Epithelial cell of esophagus (primary cell): ENCODE measurements at regions not wholly inside any gene's neighbourhood (a gene's known extent, or its start where the extent isn't known, plus 50 kb on each side); places are given as distances from the start of the nearest gene placed in this dataset.

Experiments
- DNase-seq: peaks from one replicate; pipeline ENCODE4 v3.0.0; 2010; ENCODE audit warnings: low read depth
- H3K4me3 ChIP-seq: 2 replicates; pipeline ENCODE4 v1.5.1; 2011; ENCODE audit warnings: mild to moderate bottlenecking, low read length, control low read depth
- TF ChIP-seq, protein P1 (sequence below): IDR thresholded peaks from 2 replicates; pipeline ENCODE4 v1.5.1; 2011; ENCODE audit warnings: low read depth, mild to moderate bottlenecking, low read length, control low read depth, inconsistent platforms; ENCODE audit not compliant: insufficient read depth; ENCODE audit errors: missing control alignments

DNA sequence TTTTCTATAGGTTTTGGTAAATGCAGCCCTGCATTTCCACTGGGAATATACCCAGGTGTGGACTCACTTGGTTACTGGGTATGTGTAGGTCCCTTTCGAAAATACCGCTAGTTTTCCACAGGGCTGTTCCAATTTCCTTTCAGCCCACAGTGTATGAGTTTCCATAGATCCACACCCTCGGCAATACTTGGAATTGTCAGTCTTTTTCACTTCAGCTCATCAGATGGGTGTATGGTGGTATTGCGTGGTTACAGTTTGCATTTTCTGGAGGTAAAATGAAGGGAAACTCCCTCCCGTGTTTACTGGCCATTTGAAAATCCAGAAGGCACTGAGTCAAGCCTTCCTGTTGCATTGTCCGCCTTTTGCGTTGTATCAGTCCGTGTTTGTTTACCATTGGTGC lies 453.6 kb downstream of the CDH26 start:
- H3K4me3 ChIP-seq, result no peak overlapping the region
- TF ChIP-seq, protein P1, sequence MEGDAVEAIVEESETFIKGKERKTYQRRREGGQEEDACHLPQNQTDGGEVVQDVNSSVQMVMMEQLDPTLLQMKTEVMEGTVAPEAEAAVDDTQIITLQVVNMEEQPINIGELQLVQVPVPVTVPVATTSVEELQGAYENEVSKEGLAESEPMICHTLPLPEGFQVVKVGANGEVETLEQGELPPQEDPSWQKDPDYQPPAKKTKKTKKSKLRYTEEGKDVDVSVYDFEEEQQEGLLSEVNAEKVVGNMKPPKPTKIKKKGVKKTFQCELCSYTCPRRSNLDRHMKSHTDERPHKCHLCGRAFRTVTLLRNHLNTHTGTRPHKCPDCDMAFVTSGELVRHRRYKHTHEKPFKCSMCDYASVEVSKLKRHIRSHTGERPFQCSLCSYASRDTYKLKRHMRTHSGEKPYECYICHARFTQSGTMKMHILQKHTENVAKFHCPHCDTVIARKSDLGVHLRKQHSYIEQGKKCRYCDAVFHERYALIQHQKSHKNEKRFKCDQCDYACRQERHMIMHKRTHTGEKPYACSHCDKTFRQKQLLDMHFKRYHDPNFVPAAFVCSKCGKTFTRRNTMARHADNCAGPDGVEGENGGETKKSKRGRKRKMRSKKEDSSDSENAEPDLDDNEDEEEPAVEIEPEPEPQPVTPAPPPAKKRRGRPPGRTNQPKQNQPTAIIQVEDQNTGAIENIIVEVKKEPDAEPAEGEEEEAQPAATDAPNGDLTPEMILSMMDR, result no peak
- no peak for DNase-seq

DNA sequence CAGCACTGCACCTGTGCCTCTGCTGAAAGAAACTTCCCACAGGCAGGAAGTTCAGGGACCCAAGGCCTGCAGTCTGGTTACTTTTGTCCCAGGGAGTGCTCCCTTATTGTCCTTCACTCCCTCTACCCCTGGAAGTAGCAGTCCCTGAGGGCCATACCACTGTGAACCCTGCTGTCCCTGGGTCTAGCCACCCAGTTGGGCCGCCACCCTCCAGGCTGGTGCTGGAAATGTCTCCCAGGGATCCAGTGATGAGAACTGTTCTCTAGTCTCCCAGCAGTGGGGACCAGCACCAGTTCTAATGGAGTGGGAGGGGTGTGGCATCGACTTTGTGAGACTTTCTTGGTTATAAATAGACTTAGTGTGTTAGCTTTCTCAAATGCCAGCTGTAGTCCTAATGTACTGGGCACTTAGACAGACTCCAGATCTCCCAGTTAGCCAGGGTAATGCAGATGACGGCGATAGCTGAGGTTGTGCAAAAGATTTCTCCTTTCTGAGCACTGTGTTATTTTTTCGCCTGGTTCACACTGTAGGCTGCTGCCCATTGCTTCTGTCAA lies 462.5 kb downstream of the CDH26 start:
- TF ChIP-seq, protein P1, result no peak
- no peak overlapping the region for H3K4me3 ChIP-seq
- DNase-seq, result no peak

DNA sequence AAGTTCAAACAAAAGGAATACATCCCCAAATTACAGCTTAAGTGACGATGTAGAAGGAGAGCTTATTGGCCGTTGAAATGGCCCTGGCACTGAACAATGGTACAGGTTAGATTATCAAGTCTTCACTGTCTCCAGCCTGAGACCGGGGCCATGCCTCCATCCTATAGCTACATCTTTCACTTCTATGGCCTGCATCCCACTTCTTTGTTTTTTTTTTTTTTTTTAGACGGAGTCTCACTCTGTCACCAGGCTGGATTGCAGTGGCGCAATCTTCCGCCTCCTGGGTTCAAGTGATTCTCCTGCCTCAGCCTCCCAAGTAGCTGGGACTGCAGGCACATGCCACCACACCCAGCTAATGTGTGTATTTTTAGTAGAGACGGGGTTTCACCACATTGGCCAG lies 464.6 kb downstream of the CDH26 start:
- H3K4me3 ChIP-seq, result no peak overlapping the region
- no peak for DNase-seq
- TF ChIP-seq, protein P1, result no peak

DNA sequence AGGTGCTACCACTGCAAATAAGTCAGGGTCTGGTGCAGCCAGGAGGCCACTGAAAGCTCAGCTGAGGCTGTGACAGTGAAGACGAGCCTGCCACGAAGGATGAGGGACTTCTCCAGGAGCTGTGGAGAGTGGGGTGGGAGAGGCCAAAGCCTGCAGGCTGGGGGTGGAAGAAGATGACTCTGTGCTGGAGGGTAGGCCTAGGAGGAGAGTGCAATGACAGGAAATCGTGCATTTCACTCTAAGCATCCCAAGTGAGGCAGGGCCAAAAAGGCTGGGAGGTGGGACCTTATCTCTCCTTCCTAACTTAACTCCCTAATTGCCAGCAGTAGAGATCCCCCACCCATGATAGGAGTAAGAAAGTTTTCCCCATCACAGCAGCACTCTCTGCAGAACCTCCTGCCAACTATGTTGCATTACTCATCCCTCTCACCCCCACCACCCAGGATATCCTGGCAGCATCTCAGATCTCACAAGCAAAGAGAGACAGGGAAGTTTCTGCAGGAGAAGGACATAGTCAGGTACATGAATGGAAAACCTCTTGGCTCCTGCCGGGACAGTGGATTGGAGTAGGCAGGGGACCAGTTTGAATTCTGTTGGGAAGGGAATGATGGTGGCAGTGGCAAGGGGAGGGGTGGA lies 466.2 kb downstream of the CDH26 start:
- TF ChIP-seq, protein P1, result no peak
- no peak for DNase-seq
- H3K4me3 ChIP-seq, result no peak overlapping the region

DNA sequence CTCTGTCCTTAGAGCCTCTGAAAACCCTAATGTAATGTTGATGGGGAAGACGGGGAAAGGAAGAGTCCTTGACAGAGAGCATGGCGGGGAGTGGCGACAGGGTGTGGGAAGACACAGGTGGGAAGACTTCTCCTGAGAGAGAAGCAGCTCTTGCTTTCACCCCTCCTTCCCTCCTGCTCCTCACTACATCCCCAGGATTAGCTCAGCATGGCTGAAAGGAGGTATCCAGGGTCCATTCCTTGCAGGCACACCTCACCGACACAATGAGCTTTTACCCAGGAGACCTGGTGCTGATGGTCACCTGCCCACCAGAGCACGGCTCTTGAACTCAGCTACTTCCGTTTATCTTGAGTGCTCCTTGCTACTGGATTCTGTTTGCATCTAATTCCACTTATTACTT lies 469.3 kb downstream of the CDH26 start:
- TF ChIP-seq, protein P1, result no peak
- no peak for DNase-seq
- no peak overlapping the region for H3K4me3 ChIP-seq

DNA sequence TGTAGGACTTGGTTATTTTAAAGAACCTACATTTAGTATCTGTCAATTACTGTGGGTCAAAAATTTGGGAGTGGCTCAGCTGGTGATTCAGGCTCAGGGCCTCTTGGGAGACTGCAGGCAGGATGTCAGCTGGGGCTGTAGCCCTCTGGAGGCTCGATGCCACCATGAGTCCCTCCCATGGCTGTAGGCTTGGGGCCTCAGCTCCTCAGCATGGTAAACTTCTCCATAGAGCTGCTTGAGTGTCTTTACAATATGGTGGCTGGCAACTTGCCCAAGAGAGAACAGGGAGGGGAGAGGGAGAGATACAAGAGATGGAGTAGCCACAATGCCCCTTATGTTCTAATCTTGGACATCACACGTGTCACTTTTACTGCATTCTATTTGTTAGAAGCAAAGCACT lies 470.4 kb downstream of the CDH26 start:
- no peak overlapping the region for H3K4me3 ChIP-seq
- DNase-seq, result no peak
- TF ChIP-seq, protein P1, result no peak

DNA sequence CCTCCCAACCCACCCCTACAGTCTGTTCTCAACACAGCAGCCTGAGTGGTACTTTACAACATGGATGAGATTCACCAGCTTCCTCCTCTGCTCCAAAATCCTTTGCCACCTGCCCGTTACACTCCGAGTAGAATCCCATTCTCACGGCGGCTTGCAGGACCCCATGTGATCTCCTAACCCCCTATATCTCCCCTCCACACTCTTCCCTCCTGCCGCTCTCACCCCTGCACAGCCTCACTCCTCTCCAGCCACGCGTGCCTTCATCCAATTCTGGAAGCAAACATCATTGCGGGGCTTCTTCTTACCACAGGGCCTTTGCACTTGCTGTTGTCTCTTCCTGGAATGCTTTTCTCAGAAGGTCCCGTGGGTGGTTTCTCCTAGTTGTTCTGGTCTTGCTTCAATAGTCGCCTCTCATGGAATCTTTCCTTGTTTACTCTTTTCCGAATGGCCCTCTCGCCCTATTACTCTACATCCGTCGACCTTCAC lies 472.3 kb downstream of the CDH26 start:
- TF ChIP-seq, protein P1, result no peak
- no peak for DNase-seq
- H3K4me3 ChIP-seq, result no peak overlapping the region
